OCI-M2 (cell line): ENCODE measurements at regions not wholly inside any gene's neighbourhood (a gene's known extent, or its start where the extent isn't known, plus 50 kb on each side); places are given as distances from the start of the nearest gene placed in this dataset.
"Not testable (repeated sequence)": the region's sequence is repeated elsewhere in the genome, so short reads cannot be mapped to it uniquely, and the experiment has no call there.

ENCODE experiments used
- DNase-seq: peaks from one replicate; lab custom pipeline; 2025; ENCODE audit not compliant: unreplicated experiment; lab: John Stamatoyannopoulos, UW

DNA sequence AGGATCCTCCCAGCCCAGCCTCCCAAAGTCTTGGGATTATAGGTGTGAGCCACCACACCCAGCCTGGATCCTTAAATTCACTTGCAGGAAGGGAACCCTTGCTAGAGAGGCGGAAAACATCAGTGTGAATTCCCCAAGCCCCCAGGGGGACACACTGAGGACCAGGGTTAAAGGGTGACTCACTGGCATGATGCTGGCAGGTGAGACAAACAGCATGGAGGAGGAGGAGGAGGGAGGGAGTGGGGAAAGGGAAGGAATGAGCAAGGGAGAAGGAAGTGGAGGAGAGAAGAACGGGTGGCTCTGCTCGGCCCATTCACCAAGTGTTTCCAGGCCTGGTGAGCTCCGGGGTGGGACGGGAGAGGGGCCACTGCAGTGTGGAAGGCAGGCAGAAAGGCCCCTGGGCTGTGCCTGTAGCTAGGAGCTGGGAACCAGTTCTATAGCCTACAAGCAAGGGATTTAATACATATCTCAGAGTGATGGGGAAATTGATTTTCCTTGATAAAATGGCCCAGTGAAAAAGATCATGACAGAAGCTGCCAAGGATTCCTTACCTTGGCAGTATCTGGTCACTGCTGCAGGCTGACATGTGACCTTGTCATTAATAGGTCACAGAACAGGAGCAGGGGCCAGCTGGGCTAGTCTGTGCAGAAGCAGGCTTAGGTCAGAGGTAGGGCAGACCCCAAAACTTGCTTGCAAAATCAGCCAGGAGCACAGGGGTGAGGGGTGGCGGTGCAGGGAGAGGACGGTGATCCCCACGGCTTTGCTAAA, 370.2 kb downstream of the SHANK2 start:
- no peak for DNase-seq

DNA sequence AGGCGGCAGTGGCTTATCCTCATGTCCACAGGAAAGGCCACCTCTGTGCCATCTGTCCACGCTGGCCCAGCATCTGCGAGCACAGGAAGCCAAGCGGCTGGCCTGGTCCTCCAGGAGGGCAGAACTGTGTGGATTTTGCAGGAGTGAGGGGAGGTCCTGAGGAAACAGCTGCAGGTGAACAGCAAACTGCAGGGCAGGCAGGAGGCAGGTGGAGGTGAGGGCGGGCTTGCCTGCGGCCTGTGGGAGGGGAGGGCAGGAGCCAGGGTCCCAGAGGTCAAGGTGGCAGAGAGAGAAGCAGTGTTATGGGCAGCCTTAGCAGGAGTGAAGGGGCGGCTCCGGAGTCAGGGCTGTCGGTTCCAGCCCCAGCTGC, 369.7 kb downstream of the SHANK2 start:
- DNase-seq, result no peak

DNA sequence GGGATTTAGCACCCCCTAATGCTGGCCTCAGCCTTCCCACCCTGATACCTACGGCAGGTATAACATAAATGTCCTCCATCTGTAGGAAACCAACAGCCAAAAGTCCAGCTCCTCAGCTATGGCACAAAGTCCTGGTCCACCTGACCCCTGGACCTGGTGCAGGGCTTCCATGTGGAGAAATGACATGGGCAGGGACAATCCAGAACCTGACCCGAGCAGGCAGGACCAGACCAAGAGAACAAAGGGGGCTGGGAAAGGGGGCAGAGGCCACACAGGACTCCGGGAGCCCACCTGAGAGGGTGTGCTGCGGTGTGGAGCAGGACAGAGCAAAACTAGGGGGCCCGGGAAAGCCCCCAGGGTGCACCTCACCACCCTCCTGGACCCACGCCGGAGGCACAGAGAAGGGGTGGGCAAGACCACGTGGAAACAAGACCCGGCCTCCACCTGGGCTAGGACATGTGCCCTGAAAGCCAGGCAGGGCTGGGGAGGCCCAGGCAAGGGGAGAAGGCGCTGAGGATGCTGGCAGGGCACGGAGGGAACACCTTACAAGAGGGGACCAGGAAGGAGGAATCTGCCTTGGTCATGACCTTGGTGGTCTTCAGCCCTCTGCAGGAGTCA, 368.9 kb downstream of the SHANK2 start:
- no peak for DNase-seq

DNA sequence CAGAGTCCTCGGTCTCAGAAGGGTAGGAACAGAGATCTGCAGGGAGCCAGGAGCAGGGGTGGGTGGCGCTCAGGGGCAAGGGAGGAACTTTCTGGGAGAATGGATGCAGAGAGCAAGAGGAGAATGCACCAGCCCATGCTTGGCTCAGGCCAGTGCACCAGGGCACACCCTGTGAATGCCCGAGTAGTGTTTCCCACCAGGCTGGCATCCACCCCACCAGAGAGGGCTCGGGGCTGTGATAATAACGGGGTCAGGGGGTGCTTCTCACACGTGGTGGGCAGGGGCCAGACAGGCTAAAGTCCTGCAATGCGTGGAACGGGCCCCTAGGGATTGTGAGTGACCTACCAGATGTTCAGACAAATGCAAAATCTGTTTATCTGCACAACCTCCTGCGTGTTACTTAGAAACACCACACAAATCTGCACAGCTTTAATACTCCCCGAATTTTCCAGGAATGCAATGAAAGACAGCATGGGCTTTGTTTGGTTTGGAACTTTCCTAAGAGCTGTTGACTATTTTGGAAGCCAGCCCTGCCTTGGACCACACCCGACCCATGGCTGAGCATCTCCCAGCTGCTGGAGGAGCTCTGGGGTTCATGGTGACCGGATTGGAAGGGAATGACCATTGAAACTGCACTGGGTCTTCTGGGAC, 368.3 kb downstream of the SHANK2 start:
- no peak for DNase-seq

DNA sequence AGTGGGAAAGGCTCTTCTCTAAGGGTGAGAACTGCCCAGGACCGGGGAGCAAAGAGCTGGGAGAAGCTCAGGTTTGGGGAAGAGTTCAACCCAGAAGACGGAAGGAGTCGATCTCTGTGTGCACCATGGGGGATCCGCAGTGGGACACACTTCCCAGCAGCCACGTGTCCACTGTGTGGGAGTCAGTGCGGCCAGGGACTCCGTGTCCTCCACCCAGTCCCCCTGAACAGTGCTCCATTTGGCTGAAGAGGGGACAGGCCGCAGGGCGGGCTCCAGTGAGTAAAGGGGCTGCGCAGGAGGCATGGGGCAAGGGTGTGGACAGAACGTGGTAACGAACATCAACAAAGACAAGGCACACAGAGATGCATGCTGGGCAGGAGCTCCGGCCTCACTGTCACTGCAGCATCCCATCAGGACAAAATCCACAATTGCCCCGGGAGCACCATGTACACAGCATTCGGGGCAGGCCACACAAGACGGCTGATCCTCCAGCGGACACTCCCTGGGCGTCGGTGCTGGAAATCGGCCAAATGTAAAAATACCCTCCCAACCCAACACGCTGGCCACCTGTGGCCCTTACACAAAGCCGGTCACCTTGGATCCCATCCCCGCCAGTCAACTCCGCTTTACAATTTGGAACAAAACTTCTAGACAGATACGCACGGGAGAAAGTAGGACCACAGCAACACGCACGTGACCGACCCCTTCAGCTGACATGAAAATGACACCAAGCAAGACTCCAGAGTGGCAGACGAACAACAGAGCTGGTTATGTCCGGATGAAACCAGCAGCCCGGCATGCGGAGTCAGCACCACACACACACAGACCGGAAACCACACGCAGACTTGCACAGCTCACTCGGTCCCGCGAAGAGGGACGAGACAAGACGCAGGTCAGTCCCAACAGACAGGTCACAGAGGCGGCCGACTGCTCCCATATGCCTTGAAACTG, 366.8 kb downstream of the SHANK2 start:
- DNase-seq, result no peak

DNA sequence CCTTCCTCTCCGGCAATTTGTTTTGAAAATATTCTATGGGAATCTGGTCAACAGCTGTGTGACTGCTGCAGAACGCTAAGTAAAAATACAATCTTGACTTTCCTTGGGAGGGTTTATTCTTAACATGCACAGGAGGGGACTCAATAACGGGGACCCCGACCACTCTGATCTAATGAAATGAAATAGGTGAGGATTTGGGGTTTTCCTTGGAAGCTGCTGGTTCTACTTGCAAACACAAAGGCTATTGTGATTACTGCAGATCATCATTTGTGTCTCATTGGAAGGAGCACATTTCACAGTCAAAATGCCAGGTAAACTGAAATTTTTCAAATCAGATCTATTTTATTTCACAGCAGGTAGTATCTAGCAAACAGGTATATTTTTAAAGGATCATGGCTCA, 366.1 kb downstream of the SHANK2 start:
- no peak for DNase-seq

DNA sequence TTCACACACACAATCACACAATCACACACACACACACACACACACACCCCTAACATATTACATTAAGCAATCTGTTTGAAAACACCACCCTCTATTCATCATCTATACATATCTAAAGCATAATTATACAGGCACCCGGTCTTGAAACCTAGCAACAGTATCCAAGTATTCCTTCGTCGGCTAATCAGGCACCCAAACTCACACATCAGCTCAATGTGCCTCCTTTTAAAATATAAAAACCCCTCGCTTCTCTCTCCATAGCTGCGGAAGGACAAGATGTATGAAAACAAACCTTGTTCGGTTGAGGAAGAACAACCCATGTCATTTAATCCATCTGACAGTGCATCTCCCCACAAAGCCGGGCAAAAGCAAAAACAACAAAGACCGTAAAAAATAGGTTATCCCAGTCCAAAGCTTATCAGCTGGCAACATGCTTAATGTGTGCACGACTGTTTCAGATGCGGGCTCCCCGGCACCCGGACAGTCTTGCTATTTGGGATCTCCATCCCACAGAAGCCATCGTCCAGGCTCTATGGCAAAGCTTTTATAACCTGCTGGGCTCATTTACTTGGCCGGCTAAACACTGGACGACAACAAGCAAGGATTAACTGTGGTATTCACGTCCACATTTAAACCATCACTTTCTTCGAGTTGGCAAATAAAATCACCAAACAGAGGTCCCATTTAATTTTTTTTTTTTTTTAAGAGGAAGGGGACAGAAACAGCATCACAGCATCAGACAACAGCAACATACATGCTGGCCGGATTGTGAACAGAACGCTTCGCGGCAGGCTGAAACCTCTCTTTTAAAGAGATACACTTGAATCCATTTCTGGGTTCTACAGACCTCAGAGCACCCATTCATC, 365.5 kb downstream of the SHANK2 start:
- no peak for DNase-seq

DNA sequence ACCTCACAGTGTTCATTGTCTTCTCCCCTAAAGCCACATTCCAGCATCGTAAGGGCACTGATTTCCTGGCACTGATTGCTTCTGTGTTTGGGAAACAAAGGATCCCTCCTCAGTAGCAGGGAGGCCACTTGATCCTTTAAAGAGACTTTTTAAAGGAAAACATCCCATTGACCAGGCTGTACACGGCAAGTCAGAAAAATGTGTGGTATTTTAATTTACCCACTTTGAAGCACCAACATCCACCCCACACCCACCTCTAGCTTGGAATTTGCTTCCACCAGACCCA, 364.9 kb downstream of the SHANK2 start:
- DNase-seq, result no peak

DNA sequence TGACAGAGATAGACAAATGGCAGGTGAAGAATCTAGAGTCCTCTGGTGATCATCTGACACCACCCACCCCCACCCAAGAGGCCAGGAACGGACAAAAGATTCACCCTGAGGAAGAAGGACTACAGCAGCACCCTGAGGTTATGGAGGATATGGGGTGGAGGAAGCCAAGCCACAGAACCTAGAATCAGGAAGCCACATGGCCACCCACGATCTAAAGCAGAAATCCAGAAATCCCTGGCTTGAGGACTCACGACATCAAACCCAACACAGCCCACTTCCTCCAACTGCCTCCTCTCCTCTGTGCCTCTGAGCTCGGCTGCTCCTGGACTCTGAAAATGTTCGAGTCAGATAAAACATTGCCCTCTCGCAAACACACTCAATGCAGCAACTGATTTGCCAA, 364.3 kb downstream of the SHANK2 start:
- DNase-seq, result no peak

DNA sequence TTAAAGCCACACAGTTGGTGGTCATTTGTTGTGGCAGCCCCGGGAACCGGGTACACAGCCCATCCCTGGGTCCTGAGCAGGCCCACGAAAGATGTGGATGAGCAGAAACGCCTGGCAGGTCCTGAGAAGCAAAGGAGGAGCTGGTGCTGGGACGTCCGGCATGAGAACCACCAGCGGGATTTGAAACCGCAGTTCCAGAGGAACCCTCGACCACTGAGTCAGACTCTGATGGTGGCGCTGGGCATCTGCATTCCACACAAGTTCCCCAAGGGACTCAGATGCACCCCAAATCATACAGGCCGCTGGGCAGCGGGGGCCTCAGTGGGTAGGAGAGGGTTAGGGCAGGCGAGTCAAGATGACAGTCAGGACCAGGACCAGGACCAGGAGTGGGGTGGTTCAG, 363.0 kb downstream of the SHANK2 start:
- no peak for DNase-seq

DNA sequence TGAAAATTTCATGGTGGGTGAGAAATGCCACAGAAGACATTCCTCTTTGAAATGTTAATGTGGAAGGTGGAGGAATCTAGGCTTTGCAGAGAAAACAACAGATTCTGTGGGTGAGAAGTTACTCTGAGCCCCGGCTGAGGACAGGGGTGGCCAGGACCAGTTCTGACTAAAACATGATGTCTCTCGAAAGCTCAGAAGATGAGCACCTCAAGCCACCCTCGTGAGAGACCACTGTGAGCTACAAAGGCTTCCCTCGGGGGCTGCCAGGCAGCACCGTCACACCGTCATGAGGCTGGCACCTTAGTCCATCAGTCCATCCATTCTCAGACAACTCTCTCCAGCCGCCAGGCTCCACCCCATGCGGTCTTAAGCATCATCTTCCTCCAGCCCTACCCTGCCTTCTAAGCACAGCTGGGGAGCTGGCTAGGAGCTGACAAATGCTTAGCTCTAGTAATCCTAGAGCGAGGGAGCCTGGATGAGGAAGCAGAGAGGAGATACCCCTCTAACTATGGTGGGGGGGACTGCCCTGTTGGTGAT, 360.5 kb downstream of the SHANK2 start:
- DNase-seq, result no peak

DNA sequence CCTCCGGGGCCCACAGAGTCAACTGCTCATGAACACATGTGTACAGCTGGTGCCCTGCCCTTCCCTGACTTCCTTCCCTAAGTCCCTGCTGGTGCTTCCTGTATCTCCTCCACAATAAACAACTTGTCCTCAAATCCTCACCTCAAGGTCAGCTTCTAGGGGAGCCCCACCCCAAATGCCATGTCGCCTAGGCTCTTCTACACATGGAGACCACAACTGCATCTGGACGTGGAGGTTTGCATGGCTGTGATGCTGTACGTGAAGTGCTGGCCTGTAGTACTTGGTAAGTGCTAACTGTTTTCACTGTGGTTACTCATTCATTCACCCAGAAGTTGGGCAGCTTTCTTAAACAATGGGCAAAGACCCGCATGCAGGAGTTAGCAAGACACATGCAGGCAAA, 359.5 kb downstream of the SHANK2 start:
- no peak for DNase-seq

DNA sequence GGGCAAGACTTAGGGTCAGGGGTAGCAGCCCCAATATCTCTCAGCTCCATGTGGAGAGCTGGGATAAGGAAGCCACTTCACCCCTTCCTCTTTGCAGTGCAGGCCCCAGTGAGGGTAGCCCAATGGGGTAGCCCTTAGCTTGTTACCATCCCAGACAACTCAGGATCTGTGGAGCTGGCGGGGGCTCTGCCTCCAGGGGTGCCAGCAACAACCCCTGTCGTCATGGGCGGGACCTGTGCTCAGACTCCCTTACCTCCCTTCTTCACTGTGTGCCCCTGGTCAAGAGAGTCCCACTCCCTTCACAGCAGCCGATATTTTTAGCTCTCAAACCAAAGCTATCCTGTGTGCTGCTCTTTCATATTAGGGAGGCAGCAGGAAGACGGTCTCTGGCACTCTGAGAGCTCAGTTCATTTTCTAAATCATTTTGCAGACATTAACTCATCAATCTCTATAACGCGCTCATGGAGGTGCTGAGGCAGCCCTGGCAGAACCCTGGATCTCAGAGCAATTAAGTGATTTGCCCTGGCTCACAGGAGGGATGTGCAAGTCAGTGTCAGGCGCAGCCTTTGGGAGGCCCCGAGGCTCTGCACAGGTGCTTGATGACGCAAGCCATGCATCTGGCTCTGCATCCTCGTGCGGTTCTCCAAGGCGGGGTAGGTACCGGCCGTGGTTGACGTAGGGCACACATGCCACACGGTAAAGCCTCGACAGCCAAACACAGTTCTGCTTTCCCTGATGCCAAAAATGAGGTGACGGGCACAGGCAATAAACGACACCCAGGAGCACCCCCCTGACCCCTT, 357.6 kb downstream of the SHANK2 start:
- DNase-seq, result no peak

DNA sequence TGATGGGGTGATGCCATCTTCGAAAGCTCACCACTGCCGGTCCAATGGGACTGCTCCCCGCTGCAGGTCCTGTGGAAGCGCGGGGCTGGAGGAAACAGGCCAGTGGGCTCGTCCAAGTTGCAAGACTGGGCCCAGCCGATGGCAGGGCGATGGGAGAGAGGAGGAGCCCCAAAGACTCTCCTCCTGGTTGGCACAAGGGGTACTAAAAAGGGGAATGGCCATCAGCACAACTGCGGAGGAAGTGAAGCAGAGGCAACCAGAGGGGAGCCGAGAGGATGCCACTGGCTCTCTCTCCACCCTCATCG, 357.1 kb downstream of the SHANK2 start:
- no peak for DNase-seq

DNA sequence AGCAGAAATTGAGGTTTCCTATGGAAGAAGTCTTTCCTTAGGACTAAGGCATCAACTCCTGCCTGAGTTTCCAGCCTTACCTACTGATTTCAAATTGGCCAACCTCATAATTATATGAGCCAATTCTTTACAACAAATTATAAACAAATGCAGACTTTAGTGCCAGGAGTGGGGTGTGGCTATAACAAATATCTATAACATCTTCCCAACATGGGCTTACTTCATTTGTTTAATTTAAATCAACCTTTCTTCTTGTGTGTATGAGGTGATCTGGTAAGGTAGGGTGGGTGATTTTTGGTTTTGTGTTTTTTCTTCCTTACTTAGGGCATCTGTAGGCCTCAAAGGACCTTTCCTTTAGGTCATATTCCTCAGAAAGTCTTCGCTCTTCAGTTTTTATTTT, 354.9 kb downstream of the SHANK2 start:
- DNase-seq, result no peak

DNA sequence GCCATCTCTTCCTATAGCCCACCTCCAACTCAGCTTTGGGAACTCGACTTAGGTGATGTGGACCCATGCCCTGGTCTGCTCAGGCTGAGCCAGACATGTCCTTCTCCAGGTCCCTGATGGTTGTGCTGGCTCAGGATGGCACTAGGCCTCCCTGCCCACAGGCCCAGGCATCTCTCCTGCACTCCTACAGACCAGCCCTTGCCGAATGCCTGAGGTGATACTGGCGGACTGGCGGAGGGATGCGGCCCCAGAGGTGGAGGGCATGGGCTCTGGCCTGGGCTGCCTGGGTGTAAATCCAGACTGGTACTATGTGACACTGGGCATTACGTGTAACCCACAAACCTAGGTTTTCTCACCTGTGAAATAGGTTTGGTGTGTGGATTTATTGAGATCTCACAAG, 352.8 kb downstream of the SHANK2 start:
- no peak for DNase-seq

DNA sequence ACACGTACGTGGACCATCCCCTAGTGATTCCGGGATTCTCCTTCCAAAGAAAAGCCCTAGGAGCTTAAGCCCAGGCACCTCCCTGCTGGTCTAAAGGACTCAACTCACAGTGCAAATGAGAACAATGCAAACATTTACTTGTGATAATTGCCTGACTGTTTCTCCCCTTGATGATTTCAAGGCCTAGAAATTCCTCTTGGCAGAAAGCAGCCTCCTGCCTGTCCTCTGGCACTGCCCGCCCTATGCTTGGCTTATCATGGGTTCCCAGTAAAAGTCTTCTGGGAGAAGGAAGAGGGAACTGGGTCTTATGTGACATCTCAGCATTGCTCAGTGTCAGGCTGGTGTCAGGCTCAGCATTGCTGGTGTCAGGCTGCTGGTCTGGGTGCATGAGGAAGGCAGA, 351.8 kb downstream of the SHANK2 start:
- DNase-seq, result no peak

DNA sequence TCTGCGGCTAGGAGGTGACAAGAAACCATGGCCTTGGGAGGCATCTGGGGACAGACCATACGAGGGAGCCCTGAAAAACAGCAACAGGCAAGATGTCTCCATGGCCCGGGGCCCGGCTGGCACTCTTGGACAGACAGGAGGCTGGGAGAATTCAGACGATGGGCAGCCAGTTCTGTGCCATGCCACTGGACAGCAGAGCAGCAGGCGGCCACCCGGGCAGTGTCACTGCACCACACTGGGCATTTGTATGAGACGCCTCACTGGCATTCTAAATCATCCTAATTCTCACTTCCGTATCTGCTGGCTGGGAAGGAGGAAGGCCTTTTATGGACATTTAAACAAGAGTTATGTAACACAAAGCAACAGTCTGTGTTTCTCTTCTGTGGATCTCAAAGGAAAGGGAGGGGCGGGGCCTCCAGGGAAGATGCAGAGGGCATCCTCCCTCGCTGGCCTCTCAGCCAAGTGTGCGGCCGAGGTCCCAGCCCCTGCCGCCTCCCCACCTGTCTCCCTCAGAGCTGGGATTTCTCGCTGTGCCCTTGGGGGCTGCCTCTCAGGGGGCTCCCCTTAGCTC, 350.3 kb downstream of the SHANK2 start:
- no peak for DNase-seq

DNA sequence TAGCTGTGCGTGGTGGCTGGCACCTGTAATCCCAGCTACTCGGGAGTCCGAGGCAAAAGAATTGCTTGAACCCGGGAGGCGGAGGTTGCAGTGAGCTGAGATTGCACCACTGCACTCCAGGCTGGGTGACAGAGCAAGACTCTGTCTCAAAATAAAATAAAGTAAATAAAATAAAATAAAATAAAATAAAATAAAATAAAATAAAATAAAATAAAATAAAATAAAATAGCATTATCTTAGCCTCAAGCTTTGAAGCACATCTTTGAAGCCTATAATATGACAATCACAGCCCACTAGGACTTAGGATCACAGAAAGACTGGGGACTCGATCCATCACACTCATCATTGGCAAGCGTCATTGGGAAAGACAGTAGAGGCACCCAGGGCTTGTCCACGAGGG, 349.1 kb downstream of the SHANK2 start:
- DNase-seq, result not testable (repeated sequence)
